ENCODE measurements at regions not wholly inside any gene's neighbourhood (a gene's known extent, or its start where the extent isn't known, plus 50 kb on each side); places are given as distances from the start of the nearest gene placed in this dataset.

DNA sequence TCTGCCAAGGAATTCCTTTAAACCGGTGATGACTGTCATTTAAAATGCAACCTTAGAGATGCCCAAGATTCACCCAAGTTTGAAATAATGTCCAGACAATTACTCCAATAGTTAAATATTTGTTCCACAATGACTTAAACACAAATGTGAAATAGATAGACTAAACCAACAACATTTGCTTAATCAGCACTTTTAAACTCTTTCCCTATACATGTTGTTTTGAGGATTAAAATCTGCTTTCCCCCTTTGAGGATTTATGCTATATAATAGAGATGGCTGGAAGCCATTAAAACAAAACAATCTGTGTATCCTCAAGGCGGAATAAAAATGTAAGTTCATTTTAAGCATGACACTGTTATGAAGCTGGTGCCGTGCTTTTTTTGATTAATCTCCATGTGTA lies 297.8 kb upstream of the RSPO3 start:
- no peak overlapping the region for H3K27ac ChIP-seq (ENCODE audit: low read depth, low read length)
- H2AFZ ChIP-seq (ENCODE audit: low read depth, low read length, poor library complexity, severe bottlenecking) = no peak overlapping the region
- no peak for ATAC-seq
- TF ChIP-seq SIN3A (IDR thresholded peaks at IDR 0.05; ENCODE audit: low read depth) (no peak), TCF7L2 (IDR thresholded peaks at IDR 0.05; ENCODE audit: borderline replicate concordance, extremely low read depth, insufficient read depth, insufficient read length) (no peak), YY1 (IDR thresholded peaks at IDR 0.05; ENCODE audit: extremely low read depth, insufficient replicate concordance, low read depth, low read length) (no peak), EZH2 (IDR thresholded peaks at IDR 0.05) (no peak), POLR2A (IDR thresholded peaks at IDR 0.05; ENCODE audit: borderline replicate concordance, extremely low read depth, insufficient read depth, insufficient read length) (no peak), ZFX (IDR thresholded peaks at IDR 0.05) (no peak)
- TF ChIP-seq, protein P1, sequence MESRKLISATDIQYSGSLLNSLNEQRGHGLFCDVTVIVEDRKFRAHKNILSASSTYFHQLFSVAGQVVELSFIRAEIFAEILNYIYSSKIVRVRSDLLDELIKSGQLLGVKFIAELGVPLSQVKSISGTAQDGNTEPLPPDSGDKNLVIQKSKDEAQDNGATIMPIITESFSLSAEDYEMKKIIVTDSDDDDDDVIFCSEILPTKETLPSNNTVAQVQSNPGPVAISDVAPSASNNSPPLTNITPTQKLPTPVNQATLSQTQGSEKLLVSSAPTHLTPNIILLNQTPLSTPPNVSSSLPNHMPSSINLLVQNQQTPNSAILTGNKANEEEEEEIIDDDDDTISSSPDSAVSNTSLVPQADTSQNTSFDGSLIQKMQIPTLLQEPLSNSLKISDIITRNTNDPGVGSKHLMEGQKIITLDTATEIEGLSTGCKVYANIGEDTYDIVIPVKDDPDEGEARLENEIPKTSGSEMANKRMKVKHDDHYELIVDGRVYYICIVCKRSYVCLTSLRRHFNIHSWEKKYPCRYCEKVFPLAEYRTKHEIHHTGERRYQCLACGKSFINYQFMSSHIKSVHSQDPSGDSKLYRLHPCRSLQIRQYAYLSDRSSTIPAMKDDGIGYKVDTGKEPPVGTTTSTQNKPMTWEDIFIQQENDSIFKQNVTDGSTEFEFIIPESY (IDR thresholded peaks at IDR 0.05; ENCODE audit: extremely low read depth, insufficient replicate concordance, low read length) = no peak
- H3K9me2 ChIP-seq (ENCODE audit: insufficient read depth) = no peaks in the 10 kb centered on the region
- POLR2A ChIA-PET = no interaction called here
- peaks cover 8% of the 10 kb centered on the region for H3K27me3 ChIP-seq (ENCODE audit: insufficient read depth, low read length)
- H3K9me3 ChIP-seq (ENCODE audit: control insufficient read depth in 1 of 2, insufficient read depth in 1 of 2, low read depth in 1 of 2, low read length in 2 of 2) = no peaks in the 10 kb centered on the region
- H4K20me1 ChIP-seq (ENCODE audit: insufficient read depth) = no peaks in the 10 kb centered on the region
- H3K4me2 ChIP-seq (ENCODE audit: low read length) = no peak overlapping the region
- RAD21 ChIA-PET (ENCODE audit: low non-redundant PET in 1 of 2, low total read pairs in 2 of 2, uncharacterized antibody in 2 of 2, unreplicated experiment in 2 of 2) = no interaction called here
- DNase-seq (ENCODE audit: low read depth, low spot score) = no peak
- no peak overlapping the region for H3K4me3 ChIP-seq (replicated peaks in 1 of 2; ENCODE audit: low read depth in 1 of 2, low read length in 2 of 2)
- no peaks in the 10 kb centered on the region for H3K4me1 ChIP-seq (ENCODE audit: control insufficient read depth in 1 of 2, insufficient read depth in 2 of 2, low read length in 2 of 2)
- intact Hi-C loops (cut with micrococcal nuclease) = no loop called here
- no peaks in the 10 kb centered on the region for H3K36me3 ChIP-seq (ENCODE audit: control insufficient read depth in 1 of 2, insufficient read depth in 2 of 2, low read length in 2 of 2)
- CTCF ChIA-PET = no interaction called here
- H3K9ac ChIP-seq (ENCODE audit: low read length) = no peak overlapping the region
- BruUV-seq (replicated peaks) = no TSS peak
- no peaks in the 10 kb centered on the region for H3K79me2 ChIP-seq (ENCODE audit: insufficient read depth, low read length)

DNA sequence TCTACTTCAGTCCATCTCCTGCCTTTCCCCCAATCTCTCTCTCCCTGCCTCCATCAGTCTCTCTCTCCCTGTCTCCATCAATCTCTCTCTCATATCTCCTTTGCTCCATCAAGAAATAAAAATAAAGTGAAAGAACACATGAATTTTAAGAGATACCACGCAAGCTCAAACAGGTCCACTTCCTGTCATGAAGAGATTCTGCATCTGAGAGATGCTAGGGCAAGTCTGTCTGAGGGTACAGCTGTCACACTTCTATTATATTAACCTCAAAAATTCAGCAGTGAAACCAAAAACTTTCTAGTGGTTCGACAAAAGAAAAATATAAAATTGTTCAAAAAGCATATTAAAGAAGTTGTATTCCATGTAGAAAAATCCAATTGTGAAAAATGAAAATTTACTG lies 296.8 kb upstream of the RSPO3 start:
- no TSS peak for BruUV-seq (replicated peaks)
- Histone ChIP-seq H4K20me1 (ENCODE audit: insufficient read depth) (no peaks in the 10 kb centered on the region), H3K4me2 (ENCODE audit: low read length) (no peak overlapping the region), H3K9ac (ENCODE audit: low read length) (no peak overlapping the region), H3K9me3 (ENCODE audit: control insufficient read depth in 1 of 2, insufficient read depth in 1 of 2, low read depth in 1 of 2, low read length in 2 of 2) (no peaks in the 10 kb centered on the region), H3K79me2 (ENCODE audit: insufficient read depth, low read length) (no peaks in the 10 kb centered on the region), H3K4me3 (replicated peaks in 1 of 2; ENCODE audit: low read depth in 1 of 2, low read length in 2 of 2) (no peak overlapping the region), H3K27ac (ENCODE audit: low read depth, low read length) (no peak overlapping the region), H2AFZ (ENCODE audit: low read depth, low read length, poor library complexity, severe bottlenecking) (no peak overlapping the region), H3K4me1 (ENCODE audit: control insufficient read depth in 1 of 2, insufficient read depth in 2 of 2, low read length in 2 of 2) (no peaks in the 10 kb centered on the region), H3K36me3 (ENCODE audit: control insufficient read depth in 1 of 2, insufficient read depth in 2 of 2, low read length in 2 of 2) (no peaks in the 10 kb centered on the region), H3K9me2 (ENCODE audit: insufficient read depth) (no peaks in the 10 kb centered on the region), H3K27me3 (ENCODE audit: insufficient read depth, low read length) (peaks cover 8% of the 10 kb centered on the region)
- CTCF ChIA-PET = no interaction called here
- POLR2A ChIA-PET = no interaction called here
- RAD21 ChIA-PET (ENCODE audit: low non-redundant PET in 1 of 2, low total read pairs in 2 of 2, uncharacterized antibody in 2 of 2, unreplicated experiment in 2 of 2) = no interaction called here
- DNase-seq (ENCODE audit: low read depth, low spot score) (no peak), ATAC-seq (no peak)
- intact Hi-C loops (cut with micrococcal nuclease) = no loop called here
- TF ChIP-seq, protein P2, sequence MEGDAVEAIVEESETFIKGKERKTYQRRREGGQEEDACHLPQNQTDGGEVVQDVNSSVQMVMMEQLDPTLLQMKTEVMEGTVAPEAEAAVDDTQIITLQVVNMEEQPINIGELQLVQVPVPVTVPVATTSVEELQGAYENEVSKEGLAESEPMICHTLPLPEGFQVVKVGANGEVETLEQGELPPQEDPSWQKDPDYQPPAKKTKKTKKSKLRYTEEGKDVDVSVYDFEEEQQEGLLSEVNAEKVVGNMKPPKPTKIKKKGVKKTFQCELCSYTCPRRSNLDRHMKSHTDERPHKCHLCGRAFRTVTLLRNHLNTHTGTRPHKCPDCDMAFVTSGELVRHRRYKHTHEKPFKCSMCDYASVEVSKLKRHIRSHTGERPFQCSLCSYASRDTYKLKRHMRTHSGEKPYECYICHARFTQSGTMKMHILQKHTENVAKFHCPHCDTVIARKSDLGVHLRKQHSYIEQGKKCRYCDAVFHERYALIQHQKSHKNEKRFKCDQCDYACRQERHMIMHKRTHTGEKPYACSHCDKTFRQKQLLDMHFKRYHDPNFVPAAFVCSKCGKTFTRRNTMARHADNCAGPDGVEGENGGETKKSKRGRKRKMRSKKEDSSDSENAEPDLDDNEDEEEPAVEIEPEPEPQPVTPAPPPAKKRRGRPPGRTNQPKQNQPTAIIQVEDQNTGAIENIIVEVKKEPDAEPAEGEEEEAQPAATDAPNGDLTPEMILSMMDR (IDR thresholded peaks at IDR 0.05 in 2 of 3, conservative IDR thresholded peaks at IDR 0.05 in 1 of 3; ENCODE audit: borderline replicate concordance in 1 of 3, insufficient read depth in 1 of 3, low read depth in 2 of 3, low read length in 2 of 3) = no peak
- TF ChIP-seq EZH2 (IDR thresholded peaks at IDR 0.05) (no peak), EZH2phosphoT487 (IDR thresholded peaks at IDR 0.05; ENCODE audit: borderline replicate concordance) (no peak), CBX3 (IDR thresholded peaks at IDR 0.05; ENCODE audit: low read depth) (no peak), RAD21 (IDR thresholded peaks at IDR 0.05; ENCODE audit: low read depth) (no peak), JUND (IDR thresholded peaks at IDR 0.05) (no peak)
- TF ChIP-seq, protein P3, sequence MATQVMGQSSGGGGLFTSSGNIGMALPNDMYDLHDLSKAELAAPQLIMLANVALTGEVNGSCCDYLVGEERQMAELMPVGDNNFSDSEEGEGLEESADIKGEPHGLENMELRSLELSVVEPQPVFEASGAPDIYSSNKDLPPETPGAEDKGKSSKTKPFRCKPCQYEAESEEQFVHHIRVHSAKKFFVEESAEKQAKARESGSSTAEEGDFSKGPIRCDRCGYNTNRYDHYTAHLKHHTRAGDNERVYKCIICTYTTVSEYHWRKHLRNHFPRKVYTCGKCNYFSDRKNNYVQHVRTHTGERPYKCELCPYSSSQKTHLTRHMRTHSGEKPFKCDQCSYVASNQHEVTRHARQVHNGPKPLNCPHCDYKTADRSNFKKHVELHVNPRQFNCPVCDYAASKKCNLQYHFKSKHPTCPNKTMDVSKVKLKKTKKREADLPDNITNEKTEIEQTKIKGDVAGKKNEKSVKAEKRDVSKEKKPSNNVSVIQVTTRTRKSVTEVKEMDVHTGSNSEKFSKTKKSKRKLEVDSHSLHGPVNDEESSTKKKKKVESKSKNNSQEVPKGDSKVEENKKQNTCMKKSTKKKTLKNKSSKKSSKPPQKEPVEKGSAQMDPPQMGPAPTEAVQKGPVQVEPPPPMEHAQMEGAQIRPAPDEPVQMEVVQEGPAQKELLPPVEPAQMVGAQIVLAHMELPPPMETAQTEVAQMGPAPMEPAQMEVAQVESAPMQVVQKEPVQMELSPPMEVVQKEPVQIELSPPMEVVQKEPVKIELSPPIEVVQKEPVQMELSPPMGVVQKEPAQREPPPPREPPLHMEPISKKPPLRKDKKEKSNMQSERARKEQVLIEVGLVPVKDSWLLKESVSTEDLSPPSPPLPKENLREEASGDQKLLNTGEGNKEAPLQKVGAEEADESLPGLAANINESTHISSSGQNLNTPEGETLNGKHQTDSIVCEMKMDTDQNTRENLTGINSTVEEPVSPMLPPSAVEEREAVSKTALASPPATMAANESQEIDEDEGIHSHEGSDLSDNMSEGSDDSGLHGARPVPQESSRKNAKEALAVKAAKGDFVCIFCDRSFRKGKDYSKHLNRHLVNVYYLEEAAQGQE (IDR thresholded peaks at IDR 0.05; ENCODE audit: low read depth) = no peak
- TF ChIP-seq, protein P4, sequence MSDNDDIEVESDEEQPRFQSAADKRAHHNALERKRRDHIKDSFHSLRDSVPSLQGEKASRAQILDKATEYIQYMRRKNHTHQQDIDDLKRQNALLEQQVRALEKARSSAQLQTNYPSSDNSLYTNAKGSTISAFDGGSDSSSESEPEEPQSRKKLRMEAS (IDR thresholded peaks at IDR 0.05) = no peak
